ENCODE measurements at regions not wholly inside any gene's neighbourhood (a gene's known extent, or its start where the extent isn't known, plus 50 kb on each side); places are given as distances from the start of the nearest gene placed in this dataset.
"Not testable (repeated sequence)": the region's sequence is repeated elsewhere in the genome, so short reads cannot be mapped to it uniquely, and the experiment has no call there.

DNA sequence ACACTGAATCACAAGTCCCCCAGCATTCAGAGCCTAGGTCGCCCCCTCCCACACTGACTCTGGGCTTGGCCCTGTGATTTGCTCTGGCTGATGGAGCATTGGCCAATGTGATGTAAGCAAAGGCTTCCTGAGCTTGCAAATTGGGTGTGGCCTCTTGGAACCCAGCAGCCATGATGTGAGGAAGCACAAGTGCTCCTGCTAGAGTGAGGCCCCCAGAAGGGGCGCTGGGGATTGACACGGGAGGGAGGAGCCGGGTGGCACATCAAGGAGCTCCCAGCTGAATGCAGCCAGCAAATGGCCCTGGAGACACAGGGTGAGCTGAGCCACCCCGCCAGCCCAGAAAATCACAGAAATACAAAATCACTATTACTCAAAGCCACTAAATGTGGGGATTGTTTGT, 308.5 kb downstream of the C16orf95 start:
- no peak for DNase-seq

DNA sequence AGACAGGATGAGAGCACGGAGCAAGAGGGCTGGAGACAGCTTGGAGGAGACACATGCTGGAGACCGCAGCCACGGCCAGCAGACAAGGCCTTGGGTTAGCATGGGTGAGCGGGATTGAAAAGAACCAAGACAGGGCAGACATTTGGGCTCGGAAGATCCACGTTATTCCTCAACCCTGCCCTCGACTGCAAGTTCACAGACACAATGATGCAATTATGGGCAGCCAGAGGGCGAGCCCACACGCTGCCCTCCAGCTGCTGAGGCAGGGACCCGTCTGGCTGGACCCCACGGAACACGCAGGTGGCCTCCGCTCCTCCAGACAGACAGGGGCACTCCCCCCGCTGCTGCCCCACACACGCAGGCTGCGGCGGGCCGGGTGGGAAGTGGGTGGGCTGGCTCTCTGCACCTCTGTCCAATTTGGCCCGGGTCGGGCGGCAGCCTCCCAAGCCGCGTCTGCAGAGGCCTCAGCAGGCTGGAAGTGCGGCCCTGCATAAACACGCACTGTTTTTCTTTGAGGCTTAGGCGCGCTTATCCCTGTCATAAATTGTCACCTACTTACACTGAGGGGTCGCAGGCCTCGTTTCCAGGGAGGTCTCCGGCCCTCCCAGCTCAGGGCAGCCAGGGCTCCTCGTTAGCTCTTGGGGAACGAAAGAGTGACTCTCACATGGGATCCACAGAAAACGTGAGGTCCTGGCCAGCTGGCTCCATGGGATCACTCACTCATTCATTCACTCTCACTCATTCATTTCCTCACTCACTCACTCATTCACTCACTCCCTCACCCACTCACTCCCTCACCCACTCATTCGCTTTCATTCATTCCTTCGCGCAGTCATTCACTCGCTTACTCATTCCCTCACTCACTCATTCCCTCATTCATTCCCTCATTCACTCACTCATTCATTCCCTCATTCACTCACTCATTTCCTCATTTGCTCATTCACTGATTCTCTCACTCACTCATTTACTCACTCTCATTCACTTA, 303.9 kb downstream of the C16orf95 start:
- no peak for DNase-seq

DNA sequence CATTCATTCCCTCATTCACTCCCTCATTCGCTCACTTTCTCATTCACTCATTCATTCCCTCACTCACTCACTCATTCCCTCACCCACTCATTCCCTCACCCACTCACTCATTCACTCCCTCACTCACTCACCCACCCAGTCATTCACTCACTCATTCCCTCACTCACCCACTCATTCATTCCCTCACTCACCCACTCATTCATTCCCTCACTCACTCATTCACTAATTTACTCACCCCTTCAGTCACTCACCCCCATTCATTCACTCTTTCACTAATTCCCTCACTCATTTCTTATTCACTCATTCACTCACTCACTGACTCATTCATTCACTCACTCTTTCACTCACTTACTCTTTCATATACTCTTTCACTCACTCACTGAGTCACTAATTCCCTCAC, 303.1 kb downstream of the C16orf95 start:
- DNase-seq = no peak

DNA sequence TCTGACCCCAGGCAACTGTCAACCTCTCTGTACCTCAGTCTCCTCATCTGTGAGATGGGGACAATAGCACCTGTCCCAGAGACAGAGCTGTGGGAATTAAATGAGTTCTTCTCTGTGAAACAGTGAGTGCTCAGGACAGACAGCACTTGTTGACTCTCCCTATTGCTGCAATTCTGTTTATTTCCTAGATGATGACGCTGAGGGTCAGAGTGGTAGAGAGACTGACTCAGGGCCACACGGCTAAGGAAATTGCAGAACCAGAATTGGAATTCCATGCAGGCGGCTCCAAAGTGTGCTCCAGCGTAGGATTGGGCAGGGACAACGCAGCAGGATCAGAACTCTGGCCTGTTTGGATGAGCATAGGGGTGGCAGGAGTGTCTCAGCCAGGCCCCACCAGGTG, 302.2 kb downstream of the C16orf95 start:
- DNase-seq = no peak

DNA sequence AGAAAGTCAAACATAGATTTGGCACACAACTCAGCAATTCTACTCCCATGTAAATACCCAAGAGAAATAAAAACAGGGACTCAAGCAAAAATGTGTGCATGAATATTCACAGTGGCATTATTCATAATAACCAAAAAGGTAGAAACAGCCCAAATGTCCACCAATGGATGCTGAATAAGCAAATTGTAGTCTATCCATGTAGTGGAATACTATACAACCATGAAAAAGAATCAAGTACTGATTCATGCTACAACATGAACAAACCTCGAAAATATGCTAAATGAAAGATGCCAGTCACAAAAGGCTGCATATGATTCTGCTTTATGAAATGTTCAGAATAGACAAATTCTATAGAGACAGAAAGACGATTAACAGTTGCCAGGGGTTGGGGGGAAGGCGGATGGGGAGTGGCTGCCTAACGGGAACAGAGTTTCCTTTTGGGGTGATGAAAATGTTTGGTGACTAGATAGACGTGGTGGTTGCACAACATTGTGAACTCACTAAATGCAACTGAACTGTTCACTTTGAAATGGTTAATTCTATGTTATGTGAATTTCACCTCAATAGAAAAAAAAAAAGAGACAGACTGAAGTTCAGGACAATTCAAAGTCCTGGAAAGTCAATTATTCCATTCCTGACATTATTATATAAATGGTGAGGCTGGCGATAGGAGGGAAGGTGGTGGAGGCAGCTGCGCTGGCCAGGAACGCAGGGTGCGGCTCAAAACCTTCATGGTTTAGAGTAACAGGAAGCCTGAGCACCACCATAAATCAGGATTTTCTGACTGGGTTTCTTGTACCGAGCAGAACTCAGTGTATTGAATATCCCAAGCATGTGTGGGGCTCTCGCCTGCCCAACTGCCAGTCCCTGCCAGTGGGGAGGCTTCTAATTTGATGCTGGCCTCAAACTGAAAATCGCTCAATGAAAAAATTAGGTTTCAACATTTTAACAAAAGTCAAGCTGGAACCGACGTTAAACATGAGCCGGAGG, 300.9 kb downstream of the C16orf95 start:
- no peak for DNase-seq

DNA sequence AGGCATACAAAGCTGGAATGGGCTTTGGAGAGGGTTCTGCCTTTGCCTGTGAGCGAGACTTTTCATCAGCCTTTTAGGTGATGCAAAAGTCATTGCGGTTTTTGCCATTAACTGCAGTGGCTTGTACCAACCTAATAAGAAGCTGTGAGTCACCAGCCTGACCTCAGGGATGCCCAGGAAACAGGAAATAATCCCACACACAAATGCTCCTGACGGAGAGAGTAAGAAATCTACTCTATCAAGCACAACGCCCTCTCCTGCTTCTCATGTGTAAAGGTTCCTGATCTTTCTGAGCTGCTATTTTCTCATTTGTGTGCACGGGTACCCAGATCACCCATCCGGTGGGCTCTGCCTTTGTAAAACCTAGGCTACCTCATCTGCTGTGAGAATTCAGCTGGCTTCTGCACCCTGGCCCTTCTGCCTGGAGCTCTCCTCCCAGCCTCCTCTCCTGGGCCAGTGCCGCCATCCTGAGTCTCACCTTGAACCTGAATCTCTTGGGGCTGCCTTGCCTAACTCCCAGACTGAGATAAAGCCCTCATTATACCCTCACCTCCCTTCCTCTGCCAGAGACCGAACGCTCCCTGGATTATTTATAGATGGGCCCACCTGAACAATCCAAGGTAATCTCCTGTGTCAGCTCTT, 299.7 kb downstream of the C16orf95 start:
- no peak for DNase-seq

DNA sequence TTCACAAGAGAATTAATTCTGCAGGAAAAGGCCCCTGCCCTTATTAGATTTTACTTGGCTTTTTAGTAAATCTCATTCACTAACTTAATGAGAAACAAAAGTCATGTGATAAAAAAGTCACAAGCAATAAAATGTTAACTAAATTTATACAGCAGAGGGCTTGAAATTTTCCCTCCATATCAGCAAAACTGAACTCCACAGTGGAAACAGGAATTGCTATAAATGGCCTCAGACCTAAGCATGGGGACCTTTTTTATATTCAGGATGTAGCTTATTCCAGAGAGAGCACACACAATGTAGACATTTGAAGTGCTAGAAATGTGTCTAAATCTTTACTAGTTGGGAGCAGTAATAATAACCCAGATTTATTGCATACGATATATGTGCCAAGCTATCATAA, 291.5 kb downstream of the C16orf95 start:
- DNase-seq = no peak

DNA sequence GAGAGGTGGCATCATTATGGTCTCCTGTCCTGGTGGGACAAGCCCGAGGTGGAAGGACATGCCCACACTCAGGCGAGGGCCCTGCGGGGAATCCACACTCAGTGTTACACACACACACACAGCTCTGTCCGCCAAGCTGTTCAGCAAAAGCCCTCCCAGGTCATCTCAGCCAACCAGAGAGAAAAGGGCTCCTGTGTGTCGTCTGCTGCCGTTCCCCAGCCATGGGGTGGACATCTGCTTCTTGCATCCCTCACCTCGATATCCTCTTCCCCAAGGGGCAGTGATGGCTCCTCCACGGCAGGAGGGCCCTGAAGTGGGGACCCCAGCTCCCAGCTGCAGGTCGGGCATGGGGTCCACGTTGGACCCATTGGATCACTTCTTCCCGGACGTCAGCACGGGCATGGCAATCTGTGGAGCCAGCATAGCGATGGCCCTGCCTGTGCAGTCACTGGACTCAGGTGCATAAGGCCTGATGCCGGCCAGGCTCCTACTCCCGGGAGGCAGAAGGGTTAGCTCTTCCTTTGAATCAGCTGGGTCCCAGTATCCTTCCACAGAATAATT, 290.1 kb downstream of the C16orf95 start:
- no peak for DNase-seq

DNA sequence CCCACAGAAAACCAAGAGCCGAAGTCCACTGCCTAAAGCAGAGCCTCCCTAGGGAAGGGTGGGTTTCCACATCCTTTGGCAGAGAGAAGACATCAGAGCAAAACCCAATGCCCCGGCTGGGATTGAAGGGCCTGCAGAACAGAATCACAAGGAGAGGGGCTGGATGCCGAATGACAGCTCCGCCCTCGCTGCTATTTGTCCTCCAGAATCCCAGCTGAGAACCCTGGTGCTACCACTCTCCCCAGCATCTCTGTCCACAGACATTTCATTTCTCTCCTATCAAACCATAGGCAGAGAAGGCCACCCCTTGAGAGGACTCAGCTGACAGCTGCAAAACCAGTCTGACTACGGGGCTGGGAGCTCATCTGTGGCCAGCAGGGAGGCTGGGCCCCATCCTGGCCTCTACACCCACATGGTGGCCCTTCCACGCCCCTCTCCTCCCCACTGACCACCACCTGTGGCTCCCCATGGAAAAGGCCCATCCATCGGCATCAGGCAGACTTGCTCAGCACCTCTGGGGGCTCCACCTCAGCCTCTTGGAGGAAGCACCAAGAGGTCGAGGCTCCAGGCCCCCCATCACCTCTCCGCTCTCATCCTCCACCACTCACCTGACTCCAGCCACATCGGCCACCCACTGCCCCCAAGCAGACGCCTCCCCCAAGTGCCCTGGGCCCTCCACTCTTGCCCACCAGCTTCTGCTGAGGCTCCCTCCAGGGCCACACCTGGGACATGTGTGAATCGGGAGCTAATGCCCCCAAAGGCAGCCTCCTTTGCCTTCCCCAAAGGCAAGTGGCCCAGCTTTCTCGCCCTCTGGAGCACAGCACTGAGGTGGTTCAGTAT, 288.5 kb downstream of the C16orf95 start:
- no peak for DNase-seq

DNA sequence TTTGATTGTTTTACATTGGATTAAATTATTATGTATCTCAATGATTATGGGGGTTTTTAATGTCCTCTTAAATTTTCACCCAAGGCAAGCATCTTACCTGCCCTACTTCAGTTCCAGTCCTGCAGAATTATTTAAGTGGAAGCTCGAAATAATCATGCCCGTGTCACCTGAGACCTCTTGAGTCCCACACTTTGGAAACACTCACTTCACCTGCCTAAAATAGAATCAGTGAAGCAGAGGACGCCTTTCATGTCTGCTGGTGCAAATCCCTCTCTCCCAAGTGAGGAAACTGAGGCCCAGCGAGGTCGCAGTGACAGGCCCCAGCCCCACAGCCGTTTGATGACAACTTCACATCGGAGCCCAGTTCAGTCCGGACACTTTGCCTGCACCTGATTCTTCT, 284.6 kb downstream of the C16orf95 start:
- no peak for DNase-seq

DNA sequence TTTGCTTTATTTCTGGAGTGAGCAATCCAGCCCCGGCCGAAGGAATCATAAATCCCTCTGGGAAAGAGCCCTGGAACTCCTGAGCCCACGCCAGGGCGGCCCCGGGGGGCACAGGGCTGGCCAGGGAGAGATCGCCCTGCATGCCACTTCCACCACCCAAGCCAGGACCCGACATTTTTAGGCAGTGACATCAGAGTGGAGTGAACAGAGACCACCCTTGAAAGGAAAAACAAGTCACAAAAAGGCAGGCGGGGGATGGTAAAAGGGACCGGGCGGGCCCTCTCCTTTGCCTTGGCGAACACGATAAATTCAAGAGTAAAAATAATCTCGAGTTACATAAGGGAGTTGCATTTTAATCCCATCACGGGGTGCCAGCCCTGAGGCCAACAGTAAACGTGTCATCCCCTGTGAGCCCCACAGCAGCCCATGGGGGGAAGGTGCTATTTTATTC, 284.1 kb downstream of the C16orf95 start:
- DNase-seq = no peak

DNA sequence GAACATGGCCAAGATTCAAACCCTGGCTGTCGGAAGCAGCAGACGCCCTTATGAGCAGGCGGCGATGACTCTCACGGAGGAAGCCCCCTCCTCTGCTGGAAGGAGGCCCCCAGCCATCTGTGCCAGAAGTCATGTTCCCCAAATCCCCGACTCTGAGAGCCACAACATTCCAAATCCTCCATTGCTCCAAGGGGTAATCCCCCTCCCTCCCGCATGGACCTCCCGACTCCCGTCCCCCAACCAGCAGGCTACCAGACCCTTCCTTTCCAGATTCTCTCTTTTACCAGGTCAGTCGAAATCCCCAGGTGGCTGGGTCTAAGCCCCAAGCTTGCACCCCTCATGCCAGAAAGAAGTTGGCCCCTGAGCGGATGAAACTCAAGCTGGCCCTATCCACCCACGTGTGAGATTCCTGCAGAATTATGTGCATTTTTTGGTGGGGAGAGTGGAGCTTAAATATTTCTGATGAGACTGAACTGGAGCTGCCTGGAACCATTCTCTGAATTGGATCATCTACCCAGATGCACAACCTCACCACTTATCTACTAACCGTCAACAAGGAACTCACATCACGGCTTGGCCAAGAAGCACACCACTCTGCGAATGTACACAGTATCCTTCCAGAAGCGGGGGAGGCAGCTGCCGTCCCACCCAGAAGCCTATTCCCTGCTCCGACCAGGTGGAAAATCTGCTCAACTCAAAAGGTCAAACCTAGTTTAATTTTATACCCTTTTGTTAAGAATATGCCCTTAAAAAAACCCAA, 283.5 kb downstream of the C16orf95 start:
- DNase-seq = no peak

DNA sequence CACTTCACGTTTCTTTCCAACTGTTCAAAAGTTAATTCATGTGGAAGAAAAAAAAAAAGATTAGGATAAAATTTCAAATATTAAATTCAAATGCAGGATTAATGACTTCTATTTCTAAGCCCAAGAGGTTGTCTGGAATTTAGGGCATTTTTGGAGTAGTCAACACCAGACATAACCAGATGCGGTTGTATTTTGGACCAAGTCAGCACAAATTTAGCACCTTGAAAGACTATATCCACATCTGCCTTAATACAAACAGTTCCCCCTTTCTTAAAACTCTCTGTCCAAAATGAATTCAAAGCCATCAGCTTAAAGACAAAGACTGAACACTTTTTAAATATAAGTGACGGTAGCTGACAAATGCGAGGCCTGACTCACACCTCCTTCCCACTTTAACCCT, 282.9 kb downstream of the C16orf95 start:
- no peak for DNase-seq

DNA sequence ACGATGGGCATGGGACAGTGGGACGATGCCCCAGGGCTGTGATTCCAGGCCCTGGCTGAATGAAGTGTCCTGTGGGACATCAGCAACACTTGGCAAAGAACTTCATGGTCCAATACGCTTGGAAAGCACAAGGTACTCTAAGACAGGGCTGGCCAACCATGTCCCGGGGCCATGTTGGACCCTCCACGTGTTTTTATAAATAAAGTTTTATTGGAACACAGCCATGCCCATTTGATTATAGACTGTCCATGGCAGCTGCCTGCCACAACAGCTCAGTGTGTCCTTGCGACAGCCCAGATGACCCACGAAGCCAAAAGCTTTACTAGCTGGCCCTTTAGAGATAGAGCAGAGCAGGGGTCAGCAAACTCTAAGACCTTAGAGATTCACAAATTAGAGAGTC, 282.1 kb downstream of the C16orf95 start:
- no peak for DNase-seq

DNA sequence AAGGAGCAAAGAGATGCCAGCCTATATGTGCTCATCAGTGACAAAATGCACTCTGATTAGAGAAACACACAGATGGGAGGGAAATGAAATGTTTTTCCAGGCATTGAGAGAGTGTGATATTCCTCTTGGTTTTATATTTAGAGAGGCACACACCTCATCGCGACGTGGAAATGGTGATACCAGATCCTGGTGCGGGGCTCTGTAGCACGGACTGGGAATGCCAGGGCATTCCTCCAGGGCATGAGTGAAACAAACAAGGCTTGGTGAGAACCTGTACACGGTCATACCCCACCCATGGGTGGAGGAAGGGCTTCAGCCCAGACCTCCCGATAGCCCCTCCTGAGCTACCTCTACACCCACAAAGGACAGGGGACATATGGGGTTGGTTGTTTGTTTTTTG, 280.2 kb downstream of the C16orf95 start:
- DNase-seq = no peak

DNA sequence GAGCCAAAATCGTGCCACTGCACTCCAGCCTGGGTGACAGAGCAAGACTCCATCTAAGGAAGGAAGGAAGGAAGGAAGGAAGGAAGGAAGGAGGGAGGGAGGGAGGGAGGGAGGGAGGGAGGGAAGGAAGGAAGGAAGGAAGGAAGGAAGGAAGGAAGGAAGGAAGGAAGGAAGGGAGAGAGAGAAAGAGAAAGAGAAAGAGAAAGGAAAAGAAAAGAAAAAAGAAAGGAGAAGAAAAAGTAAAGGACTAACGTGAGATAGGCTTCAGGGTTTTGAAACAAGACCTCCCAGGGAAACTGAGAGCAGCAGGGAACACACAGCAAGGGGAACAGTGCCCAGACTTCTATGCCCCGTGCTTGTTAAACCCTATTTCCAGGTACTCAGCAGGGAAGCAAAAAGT, 278.7 kb downstream of the C16orf95 start:
- not testable (repeated sequence) for DNase-seq

DNA sequence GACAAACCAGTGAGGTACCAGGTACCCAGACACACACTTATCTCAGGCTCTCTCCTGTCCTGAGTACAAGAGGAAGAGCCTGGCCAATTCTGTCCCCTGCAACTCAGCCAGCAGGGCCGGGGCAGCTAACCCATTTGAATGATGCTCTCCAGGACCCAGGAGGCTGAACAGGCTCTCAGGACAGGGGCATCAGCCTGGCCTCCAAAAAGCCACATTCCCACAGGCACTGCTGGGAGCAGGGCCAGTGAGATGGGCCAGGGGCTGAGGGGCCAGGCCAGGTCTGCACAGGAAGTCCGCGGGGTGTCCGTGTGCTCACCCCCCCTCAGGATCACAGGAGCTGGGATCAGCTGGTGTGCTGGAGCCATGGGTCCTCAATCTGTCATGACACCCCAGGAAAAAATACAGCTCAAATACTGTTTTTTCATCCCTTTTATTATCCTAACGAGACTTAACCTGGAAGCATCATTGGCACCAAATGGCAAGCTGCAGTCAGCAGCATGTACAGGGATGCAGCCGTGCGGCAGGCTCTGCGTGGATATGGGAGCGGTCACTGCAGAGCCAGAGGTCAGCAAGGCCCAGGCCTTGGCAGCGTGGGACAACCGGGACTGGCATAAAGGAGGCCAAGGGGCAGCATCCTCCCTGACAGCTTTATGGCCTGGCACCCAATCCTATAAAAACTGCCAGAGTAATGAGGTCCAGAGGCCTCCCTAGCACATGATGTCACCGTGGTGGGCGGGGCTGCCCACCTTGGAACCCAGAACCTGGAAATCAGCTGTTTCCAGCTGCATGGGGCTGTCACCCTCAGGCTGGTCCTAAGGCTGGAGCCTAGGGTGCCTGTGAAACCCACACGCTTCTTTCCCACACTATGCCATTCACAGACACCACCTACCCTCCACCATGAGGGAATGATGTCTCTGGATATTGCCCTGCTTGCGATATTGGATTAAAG, 276.7 kb downstream of the C16orf95 start:
- no peak for DNase-seq

DNA sequence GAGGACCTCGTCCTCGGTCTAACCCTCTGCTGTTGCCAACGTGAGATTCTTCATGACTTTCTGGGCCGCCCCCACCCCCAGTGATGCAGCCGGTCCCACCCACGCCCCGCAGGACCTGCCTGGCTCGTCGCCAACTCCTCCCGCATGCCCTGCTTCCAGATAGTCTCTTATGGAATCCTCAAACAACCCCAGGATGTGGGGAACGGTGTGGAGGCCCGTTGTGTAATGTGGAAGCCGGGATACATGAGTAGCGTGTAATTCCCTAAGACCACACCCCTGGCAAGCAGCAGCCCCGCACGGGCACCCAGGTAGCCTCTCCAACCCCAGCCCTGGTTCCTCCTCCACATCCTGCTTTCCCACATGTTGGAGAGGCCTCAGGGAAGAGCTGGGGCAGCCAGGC, 275.9 kb downstream of the C16orf95 start:
- DNase-seq = no peak

DNA sequence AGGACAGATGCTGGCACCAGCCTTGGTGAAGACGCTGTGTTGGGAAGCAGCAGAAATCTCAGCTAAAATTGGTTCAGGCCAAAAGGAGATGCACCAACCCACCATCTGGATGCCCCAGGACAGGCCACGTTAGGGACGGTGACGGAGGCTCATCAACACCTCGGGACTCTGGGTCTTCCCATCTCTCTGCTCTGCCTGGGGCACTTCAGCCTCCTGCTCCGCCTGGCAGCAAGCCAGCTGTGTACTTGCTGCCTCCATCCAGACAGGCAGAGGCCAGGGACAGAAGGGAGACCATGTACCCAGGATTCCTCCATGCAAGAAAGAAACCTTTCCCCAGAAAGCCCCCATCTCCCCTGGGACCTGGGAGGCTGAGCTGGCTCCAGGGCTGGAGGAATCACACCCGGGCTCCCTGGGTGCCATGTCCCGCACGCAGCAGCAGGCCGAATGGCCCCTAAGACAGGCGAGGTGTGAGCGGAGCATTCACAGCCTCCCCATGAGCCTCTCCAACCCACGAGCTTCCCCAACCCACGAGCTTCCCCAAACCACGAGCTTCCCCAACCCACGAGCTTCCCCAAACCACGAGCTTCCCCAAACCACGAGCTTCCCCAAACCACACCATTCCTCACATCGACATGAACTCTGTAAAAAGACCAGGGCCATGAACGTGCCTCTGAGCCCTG, 274.5 kb downstream of the C16orf95 start:
- no peak for DNase-seq

All from activated naive CD4-positive, alpha-beta T cell treated with Interleukin-2 at 50 U/mL for 16 hours (primary cell).